AG09309 (cell line): ENCODE measurements at regions not wholly inside any gene's neighbourhood (a gene's known extent, or its start where the extent isn't known, plus 50 kb on each side); places are given as distances from the start of the nearest gene placed in this dataset.

Source experiments
- DNase-seq: peaks from one replicate; pipeline ENCODE4 v3.0.0-alpha.2; 2010; ENCODE audit warnings: low read depth
- H3K4me3 ChIP-seq: 2 replicates; pipeline ENCODE4 v1.5.1; 2011; ENCODE audit warnings: mild to moderate bottlenecking, low read depth, low read length, moderate library complexity; ENCODE audit not compliant: control insufficient read depth
- TF ChIP-seq, protein P1 (sequence below): IDR thresholded peaks from 2 replicates; pipeline ENCODE4 v1.5.1; 2011; ENCODE audit warnings: mild to moderate bottlenecking, low read depth, low read length, inconsistent platforms; ENCODE audit not compliant: insufficient read depth, control insufficient read depth; ENCODE audit errors: missing control alignments

DNA sequence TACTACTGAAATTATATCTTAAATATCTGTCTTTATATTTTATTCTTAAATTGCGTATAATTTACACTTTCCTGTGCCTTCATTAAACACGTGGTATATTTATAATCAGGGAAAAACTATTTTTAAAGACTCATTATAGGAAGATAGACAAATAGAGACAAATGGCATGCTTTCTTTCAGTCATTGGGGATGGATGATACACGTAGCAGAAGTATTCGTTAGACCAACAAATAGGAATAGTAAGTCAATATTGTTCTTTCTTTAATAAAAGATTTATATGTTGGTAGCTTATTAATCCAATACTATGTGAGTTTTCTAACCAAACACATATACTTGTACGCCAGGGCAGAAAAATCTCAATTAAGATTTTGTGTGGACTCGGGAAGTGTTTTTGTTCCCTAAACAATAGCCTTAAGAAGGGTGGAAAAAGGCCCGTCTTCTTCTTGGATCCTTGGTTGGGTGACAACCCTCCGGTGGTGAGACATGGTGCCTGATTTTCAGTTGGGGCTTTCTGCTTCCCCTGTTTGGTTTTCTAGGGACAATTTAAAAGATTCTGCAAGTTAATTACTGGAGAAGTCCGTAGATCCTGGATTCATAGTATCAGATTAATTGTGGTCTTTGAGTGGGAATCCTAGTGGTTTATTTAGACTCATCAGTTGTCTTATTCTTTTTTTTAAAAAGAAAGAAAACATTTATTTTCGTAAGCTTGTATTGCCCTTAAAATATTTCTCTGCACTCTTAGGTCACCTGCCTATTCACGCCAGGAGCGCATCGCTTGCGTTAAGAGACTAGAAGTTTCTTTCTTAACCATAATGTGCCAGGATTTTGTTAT is 83.5 kb upstream of the WNT7B start:
- H3K4me3 ChIP-seq, result no peak overlapping the region
- DNase-seq, result no peak
- TF ChIP-seq, protein P1, sequence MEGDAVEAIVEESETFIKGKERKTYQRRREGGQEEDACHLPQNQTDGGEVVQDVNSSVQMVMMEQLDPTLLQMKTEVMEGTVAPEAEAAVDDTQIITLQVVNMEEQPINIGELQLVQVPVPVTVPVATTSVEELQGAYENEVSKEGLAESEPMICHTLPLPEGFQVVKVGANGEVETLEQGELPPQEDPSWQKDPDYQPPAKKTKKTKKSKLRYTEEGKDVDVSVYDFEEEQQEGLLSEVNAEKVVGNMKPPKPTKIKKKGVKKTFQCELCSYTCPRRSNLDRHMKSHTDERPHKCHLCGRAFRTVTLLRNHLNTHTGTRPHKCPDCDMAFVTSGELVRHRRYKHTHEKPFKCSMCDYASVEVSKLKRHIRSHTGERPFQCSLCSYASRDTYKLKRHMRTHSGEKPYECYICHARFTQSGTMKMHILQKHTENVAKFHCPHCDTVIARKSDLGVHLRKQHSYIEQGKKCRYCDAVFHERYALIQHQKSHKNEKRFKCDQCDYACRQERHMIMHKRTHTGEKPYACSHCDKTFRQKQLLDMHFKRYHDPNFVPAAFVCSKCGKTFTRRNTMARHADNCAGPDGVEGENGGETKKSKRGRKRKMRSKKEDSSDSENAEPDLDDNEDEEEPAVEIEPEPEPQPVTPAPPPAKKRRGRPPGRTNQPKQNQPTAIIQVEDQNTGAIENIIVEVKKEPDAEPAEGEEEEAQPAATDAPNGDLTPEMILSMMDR, result no peak

DNA sequence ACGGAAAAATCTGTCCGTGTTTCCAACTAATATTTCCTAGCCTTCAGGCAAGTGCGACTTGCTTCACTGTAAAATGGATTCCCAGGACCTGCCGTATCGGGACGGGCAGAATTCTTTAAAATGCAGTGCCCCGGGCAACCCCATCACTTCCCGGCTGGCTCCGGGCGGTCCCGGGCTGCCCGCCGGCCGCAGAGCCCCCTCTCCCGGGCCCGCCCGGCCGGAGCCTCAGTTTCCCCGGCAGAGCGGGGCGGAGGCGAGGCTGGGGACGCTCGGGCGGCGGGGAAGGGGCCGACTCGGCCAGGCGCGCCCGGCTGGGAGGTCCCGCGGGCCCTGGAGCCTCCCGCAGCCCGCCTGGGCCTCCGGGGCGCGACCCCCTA is 84.2 kb upstream of the WNT7B start:
- no peak overlapping the region for H3K4me3 ChIP-seq
- no peak for DNase-seq
- TF ChIP-seq, protein P1, result no peak

DNA sequence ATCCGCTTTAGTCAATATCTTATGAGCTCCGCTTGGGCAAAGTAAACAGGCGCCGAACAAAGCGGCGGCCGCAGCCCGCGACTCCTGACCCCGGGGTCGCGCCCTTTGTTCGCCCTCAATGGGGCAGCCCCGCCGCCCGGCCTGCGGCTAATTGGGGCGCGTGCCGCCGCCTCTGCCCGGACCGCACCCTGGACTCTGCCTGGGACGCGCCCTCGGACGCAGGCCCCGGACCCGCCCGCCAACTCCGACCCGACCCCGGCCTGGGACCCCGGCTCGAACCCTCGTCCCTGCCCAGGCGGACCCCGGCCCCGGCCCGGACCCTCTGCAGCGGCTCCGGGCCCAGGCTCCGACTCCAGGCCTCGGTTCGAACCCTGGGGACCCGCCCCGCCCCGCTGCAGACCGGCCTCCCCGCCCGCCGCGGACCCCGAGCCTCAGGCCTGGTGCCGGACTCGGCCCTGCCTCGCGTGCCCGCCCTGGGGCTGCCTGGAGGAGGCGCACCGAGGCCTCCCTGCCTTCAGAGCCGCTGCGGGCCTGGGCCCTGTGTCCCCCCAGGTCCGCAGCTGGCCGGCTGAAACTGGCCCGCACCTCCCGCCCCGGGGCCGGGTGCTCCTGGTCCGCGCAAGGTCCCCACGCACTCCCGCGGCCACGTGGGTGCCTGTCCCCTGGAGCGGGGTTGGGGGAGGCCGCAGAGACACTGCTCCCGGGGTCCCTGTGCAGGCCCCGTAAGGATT is 84.7 kb upstream of the WNT7B start:
- H3K4me3 ChIP-seq, result no peak overlapping the region
- TF ChIP-seq, protein P1, result no peak
- no peak for DNase-seq

DNA sequence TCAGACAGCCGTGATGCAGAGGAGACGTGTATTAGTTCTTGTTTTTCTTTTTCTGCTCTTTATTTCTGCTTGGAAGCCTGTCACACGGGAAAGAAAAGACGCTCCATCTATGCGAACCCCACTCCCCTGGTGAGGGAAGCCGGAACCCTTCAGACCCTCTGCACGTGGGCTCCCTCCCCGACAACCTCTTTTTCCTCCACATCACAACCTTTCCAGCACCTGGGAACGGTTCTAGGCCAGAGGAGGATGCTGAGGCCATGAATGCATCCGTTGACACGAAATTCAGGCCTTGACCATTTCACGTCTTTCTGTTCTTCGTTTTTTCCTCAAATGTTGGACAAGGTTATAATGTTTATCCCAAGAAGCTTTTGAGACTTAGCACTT is 85.3 kb upstream of the WNT7B start:
- DNase-seq, result no peak
- TF ChIP-seq, protein P1, result no peak
- H3K4me3 ChIP-seq, result no peak overlapping the region

DNA sequence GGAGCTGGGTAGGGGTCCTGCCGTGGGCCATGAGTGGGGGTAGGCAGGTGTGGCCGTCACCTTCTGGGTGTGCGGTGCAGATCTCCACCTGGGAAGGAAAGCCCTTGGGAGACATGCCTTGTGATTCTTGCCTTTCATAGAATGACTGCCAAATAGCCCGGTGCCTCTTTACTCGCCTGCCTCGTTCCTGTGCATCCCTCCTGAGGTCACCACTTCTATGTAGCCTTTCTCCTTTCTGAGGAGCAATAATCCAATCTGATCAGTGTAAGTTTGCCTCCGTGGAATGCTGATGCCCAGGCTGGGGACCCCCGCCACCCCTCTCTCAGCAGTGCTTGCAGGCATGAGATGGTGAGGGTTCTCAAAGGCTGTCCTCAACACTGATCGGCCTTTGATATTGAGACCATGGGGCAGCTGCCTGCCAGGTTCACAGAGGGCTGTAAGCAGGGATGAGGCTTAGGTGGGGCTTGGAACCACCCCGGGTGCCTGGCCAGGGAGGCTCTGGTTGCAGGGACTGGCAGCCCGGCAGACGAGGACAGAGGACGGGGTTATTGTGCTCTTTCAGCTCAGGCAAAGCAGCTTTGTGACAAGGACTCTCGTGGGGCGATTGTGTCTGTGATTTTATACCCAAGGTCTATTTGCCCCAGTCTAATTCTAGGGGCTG is 86.1 kb upstream of the WNT7B start:
- no peak overlapping the region for H3K4me3 ChIP-seq
- TF ChIP-seq, protein P1, result no peak
- no peak for DNase-seq

DNA sequence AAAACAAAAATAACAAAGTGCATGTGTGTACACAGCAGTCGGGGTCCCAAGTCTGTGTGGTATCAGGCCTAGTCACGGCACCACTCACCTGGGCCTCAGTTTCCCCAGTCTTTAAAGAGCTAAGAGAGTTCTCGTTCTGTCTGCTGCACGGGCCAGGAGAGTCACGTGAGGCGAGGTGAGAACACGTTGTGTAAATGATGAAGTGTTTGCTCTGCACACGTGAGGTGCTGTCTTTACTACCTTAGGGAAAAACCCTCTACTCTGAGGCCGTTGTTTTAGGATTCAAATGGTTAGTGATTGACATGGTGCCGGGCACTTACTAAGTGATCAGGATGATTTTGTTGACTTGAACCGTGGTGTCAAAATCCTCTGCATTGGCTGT is 86.5 kb upstream of the PPARA start:
- no peak for DNase-seq
- no peak overlapping the region for H3K4me3 ChIP-seq
- TF ChIP-seq, protein P1, result no peak
